GM21529 (cell line): ENCODE measurements at regions not wholly inside any gene's neighbourhood (a gene's known extent, or its start where the extent isn't known, plus 50 kb on each side); places are given as distances from the start of the nearest gene placed in this dataset.
"Not testable (repeated sequence)": the region's sequence is repeated elsewhere in the genome, so short reads cannot be mapped to it uniquely, and the experiment has no call there.

Experiments
- ATAC-seq: cut with Tn5 transposase; IDR thresholded peaks from one replicate; pipeline ENCODE4 v1.9.1; 2021; ENCODE audit not compliant: unreplicated experiment

DNA sequence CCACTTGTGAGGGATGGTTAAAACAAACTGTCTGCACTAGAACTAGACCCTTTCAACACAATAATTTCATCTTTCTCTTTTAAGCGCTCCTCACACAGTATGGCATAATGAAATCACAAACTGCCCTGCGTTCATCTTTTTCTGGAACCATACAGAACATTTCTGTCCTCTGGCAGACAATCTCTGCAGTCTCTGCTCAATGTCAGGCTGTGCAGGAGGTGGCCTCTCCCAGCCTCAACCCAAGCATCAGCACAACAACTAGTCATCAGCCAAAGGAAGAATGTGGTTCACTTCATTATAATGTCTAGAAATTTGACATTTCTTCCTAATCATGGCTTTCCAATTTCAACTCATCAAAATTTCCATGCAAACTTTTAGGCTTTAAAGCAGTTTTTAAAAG, 125.1 kb upstream of the STARD13 start:
- ATAC-seq: no peak

DNA sequence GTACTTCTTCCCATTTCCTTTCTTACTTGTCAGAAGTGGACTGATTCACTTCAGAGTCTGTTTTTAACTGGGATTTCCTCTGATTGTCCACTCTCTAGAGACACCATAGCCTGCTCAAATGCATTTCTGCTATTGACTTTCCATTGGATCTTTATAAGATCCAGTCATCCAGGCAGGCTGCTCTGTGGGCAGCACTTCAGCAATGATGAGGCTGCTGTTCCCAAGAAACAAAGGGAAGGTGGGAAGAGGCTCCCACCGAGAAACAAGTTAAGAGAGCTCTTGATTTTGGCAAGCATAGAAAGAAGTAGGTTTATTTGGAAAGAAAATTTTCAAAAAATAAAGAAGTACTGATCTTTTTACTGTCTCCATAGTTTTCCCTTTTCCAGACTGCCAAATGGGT, 125.8 kb upstream of the STARD13 start:
- no peak for ATAC-seq

DNA sequence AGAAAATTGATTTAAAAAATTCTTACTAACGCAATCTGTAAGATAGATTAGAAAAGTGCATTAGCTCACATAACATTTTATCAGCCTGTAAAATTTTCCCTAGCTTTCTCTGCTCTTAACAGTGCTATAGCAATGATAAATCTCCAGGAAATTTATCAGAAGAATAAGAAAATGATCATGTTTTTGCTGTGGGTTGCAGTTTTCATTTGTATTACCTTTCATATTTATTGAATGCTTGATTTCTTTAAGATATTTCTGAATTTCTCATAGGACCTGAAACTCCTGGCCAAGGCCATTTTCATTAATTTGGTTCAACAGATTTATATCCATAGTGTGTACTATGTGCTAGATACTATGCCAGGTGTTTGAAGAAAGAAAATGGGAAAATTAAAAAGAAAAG, 130.3 kb upstream of the STARD13 start:
- ATAC-seq: no peak

DNA sequence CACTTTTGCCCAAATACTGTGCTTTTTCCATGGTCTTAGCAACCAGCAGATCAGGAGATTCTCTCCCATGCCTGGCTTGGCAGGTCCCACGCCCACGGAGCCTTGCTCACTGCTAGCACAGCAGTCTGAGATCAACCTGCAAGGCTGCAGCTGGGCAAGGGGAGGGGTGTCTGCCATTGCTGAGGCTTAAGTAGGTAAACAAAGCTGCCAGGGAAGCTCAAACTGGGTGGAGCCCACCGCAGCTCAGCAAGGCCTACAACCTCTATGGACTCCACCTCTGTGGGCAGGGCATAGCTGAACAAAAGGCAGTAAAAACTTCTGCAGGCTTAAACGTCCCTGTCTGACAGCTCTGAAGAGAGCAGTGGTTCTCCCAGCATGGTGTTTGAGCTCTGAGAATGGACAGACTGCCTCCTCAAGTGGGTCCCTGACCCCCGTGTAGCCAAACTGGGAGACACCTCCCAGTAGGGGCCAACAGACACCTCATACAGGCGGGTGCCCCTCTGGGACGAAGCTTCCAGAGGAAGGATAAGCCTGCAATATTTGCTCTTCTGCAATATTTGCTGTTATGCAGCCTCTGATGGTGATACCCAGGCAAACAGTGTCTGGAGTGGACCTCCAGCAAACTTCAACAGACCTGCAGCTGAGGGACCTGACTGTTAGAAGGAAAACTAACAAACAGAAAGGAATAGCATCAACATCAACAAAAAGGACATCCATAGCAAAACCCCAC, 132.8 kb upstream of the STARD13 start:
- ATAC-seq: not testable (repeated sequence)

DNA sequence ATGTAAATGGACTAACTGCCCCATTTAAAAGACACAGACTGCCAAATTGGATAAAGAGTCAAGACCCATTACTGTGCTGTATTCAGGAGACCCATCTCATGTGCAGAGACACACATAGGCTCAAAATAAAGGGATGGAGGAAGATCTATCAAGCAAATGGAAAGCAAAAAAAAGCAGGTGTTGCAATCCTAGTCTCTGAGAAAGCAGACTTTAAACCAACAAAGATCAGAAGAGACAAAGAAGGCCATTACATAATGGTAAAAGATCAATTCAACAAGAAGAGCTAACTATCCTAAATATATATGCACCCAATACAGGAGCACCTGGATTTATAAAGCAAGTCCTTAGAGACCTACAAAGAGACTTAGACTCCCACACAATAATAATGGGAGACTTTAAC, 134.6 kb upstream of the STARD13 start:
- ATAC-seq: not testable (repeated sequence)

DNA sequence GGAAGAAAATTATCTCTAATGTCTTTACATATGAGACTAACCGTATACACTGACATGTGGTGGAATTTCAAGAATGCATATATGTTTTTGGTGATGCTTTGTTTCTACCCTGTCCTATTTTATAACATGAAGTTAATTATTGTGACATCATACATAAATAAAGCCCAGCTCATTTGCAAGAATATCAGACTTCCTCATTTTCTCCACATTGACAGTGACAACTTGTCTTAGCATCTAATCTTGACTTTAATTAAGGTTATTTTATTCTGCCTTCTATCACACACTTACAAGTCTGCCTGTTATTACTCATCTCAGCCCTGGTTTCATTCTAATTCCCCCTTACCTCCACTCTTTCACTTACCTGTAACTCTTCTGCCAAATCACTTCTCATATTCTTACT, 140.6 kb upstream of the STARD13 start:
- no peak for ATAC-seq

DNA sequence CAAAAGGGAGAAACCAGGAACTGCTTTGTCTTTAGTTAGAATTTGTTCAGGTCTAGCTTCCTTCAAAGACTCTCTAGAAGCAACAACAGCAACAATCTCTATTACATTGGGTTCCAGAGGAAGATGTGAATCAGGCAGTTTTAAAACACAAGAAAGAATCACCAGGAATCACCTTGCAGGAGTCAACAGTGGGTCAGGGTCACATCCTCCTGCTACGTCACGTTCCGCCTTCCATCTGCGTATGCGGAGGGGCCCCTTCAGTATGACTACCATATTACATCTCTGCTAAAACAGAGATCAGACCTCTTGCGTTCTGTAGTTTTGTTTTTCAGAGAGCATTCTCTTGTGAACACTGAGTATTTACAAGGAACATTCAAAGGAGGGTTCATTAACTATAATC, 147.8 kb upstream of the STARD13 start:
- no peak for ATAC-seq

DNA sequence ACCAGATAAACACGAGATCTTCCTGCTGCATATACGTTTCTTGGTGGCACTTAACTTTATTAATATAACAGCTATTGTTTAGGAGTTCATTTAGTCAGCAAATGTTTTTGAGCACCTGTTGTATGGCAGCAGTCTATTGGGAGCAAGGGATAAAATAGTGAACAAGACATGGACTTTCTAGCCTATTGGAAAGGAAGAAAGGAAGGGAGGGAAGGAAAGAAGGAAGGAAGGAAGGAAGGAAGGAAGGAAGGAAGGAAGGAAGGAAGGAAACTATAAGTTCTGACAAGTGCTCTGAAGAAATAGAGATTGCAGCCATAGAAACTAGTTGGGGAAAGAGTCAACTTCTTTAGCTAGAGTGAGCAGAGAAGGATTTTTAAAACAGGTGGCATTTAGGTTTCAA, 149.1 kb upstream of the STARD13 start:
- ATAC-seq: no peak

DNA sequence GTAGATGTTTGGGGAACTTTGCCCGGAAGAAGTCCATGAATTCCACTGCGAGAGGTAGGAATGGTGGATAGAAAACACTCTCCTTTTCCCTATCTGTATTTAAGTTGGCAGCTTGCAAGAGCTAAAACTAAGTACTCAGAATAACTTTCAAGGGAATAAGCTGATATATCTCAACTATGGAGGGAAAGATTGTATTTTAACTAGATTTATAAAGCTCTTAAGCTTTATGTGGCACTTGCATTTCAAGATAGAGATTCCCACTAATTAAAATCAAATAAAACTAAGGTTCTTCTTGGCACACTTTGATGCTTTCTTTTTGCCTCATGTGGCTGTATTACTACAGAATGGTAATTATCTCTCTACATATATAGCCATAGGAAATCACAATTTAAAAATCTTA, 149.7 kb upstream of the STARD13 start:
- no peak for ATAC-seq

DNA sequence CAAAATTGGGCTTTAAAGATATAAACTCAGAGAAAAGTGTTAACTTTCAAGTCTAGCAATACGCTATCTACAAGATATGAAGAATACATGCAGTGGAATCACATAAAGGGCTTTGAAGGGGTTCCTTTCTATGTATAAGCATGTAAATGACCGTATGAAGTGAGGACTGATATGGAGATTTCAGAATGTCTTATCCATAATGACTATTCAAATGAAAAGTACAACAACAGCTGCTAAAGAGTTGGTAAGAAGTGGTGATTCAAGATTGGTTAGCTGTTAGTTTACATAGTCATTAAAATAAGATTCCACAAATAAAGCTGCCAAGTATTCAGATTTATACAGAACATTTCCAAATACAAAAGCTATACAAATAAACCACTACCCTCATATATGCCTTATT, 153.4 kb upstream of the STARD13 start:
- ATAC-seq: no peak

DNA sequence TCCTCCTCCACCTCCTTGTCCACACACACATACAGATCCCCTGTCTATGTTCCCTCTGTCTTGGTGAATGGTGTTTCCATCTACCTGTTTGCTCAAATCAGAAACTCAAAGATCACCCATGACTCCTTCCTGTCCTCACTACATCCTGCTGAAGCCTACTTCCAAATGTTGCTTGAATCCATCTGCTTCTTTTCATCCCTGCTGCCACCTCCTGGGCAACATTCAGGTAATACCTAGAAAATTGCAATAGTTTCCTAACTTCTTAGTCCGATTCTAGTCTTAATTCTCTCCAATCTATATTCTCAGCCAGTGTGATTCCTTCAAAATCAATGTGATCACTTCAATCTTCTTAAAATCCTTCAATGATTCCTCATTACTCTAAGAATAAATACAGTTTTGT, 155.5 kb upstream of the STARD13 start:
- ATAC-seq: no peak

DNA sequence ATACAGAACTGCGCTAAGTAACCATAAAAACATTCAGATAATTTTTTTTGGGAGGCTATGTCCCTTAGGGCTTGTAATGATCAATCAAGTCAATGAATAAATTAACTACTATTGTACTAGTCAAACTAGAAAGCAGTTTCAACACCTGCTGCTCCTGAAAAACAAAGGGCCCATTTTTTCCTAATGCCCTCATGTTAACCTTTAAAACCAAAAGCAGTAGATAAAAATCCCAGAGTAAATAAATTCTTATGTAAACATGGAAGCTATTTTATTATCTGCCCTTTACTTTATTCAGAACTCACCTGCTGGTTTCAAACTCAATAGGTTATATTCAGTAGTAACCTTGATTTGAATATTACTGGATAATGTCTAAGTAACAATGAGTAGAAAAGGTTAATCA, 159.5 kb upstream of the STARD13 start:
- ATAC-seq: no peak

DNA sequence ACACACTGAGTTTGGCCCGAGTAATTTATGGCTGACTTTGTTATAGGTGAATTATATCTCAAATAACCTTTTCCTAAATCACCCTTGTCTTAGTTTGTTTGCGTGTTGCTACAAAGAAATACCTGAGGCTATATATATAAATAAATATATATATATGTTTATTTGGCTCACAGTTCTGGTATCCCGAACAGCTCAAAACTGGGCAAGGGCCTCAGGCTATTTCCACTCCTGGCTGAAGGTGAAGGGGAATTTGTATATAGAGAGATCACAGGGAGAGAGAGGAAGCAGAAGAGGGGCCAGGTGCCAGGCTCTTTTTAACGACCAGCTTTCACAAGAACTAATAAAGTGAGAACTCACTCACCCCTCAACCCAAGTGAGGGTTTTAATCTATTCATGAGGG, 159.9 kb upstream of the STARD13 start:
- ATAC-seq: no peak

DNA sequence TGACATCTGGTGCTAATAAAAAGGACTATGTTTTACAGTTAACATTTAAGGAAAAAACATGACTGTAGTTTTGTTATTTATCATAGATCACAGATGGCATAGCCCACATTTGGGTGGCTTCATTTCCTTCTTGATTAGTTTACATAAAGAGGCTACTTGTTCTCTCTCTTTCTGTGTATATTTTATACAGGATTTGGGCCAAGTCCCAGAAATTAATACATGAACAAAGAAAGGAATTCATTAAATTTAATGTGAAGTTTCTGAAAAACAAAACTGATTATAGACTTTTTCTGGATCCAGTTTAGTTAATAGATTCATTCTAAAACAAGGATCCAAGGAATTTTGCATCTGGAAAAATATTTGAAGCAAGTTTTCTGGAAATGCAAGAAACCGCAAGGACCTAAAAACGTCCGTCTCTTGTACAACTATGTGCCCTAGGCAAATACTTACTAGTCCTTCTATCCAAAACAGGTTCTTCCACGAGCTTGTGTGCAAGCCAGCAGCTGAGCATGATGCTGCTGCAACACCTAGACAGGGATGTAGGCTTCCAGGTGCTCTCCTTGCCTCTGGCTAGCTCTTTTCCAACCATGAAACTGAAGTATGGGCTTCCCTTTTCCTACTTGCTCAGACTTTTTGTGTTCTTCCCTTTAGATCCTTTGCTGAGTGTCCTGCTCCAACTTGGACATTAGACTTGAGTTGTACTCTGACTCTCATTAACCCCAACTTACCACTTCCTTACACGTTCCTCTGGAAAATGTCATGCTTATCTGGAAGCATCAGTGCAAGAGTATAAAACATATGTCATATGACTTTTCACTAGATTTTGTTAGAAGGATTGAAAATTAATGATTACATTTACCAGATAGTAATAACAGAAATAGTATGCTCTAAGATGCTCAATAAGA, 161.5 kb upstream of the STARD13 start:
- no peak for ATAC-seq

DNA sequence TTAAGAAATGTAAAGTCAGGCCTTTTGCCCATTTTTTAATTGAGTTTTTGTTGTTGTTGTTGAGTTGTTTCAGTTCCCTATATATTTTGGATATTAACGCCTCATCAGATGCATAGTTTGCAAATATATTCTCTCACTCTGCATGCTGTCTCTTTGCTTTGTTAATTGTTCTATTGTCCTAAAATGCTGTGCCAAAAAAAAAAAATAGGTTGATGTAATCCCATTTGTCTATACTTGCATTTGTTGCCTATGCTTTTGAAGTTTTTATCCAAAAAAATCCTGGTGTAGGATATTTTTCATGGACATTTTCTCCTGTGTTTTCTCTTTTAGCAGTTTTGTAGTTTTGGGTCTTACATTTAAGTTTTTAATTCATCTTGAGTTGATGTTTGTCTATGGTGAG, 163.3 kb upstream of the STARD13 start:
- ATAC-seq: no peak

DNA sequence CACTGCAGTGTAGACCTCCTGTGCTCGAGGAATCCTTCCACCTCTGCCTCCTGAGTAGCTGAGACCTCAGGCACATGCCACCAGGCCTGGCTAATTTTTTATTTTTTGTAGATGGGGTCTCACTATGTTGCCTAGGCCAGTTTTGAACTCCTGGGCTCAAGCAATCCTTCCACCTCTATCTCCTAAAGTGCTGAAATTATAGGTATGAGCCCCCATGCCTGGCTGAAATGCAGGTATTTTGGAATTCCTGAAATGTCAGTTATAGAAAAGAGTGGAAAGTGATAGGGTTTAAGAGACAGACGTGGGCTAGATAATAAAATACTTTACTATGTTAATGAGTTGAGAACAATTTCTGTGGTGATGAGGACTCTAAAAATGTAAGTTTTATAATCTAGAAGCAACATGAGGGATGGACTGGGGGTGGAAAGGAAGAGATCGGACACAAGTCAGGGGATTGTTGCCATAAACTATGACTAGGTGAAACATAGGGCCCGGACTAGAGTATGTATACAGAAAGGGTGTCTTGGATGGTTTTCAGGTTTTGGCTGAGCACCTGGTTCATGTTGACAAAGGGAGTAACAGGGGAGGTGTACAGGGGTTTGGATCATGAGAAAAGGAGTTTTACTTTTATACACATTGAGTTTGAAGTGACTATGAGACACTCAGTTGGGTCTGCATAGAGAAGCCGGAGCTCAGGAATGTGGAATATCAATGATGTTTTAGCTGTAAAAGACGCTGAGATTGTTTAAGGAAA, 165.6 kb upstream of the STARD13 start:
- ATAC-seq: no peak

DNA sequence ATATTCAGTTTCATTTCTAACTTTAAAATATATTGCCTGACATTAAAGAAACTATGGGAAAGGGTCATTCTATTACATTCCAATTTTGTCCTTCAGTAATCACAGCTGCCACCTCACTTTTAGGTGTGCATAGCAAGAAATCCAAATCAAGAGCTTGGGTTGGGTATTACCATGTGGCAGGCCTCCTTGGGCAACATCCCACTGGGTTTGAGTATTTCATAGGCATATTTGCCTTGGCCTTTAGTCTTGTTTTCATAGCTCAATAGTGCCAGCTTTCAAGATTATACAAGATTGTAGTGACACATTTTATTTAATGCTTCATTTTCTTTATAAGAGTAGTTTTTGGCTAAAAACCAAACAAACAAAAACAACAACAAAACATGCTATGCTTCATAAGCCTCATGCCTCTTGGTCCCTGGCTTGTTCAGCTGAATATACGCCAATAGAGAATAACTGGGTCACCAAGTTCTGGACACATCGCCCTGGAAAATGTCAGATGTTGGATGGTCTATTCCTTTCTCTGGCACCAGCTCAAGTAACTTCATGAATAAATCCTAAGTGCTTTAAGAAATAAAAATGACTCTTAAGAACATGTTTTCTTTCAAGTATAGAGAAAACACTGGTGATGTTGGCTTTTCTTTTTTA, 167.4 kb upstream of the STARD13 start:
- no peak for ATAC-seq

DNA sequence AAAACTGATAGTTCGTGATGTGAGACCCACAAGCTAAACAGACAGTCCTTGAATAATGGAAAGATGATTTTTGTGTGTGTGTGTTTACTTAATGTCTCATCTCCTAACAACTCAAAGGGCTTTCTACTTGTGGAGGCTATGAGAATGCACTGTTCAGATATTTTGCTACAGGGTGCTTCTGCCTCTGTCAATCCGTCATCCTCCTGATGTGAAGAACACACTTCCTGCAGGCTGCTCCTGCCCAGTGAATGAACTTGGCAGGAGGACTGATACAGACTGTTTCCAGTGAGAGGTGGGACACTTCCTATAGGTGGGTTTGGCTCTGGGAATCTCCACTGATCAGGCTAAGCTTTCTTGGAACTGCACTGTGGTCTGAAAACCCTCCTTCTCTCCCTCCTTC, 168.4 kb upstream of the STARD13 start:
- no peak for ATAC-seq

DNA sequence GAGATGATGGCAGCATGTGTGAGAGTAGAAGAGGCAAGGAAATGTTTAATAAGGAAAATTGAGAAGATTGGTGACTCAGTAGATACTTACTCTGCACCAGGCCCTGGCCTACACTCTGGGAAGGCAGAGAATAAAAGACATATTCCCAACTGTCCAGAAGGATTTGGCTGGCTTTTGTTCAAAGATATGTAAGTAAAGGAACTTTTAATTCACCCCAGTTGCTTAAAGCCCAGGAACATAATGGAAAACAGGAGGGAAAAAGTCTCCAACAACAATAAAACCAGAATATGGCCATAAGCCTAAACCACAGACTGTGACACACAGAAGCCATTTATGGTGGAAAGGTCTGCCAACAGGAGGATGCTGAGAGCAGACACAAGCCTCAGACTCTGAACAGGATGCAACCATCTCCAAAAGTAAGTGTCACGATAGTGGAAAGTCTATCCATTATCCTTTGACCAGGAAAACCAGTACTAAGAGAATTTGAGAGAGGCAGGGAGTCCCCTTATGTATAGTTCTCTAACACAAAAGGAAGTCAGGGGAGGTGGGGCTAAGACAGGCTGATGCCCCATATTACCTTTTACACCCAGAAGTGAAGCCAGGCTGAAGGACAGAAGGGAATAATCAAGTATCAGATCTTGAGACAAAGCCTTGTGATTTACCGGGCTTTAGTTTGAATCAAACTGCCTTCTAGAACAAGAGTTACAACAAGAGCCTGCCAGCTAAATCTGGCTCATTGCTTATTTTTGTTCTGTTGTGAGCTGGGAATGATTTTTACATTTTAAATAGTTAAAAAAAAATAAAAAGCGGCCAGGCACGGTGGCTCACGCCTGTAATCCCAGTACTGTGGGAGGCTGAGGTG, 169.5 kb upstream of the STARD13 start:
- no peak for ATAC-seq

DNA sequence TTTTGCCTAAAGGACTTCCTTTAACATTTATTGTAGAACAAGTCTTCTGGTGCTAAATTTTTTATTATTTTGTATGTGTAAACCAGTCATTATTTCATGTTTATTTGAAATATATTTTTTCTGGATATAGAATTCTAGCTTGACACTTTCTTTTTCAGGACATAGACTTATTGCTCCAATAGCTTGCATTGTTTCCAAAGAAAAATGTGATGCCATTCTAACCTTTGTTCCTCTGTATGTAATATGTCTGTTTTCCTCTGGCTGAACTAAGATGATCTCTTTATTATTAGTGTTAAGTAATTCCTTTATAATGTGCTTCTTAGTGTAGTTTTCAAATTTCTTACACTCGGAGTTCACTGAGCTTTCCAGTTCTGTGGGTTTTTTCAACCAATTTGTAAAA, 174.1 kb upstream of the STARD13 start:
- ATAC-seq: no peak
